ENCODE measurements at regions not wholly inside any gene's neighbourhood (a gene's known extent, or its start where the extent isn't known, plus 50 kb on each side); places are given as distances from the start of the nearest gene placed in this dataset.

GRCh38 chr4:22246847-22247246 lies 269.0 kb downstream of the ADGRA3 start:
- no peaks in the 10 kb centered on the region for H3K27me3 ChIP-seq (ENCODE audit: insufficient read depth, low read length, poor library complexity)
- H3K4me3 ChIP-seq (ENCODE audit: low read depth in 1 of 2, low read length in 2 of 2), result no peak overlapping the region
- no peak for TF ChIP-seq EZH2 (IDR thresholded peaks at IDR 0.05; ENCODE audit: borderline replicate concordance, low read depth, low read length, severe bottlenecking)
- no peak for TF ChIP-seq CTCF (IDR thresholded peaks at IDR 0.05; ENCODE audit: borderline replicate concordance, extremely low read depth, low read length, poor library complexity, severe bottlenecking)
- no peaks in the 10 kb centered on the region for H3K9me3 ChIP-seq (ENCODE audit: insufficient read depth, low read length, severe bottlenecking)
- no peak overlapping the region for H3K27ac ChIP-seq (ENCODE audit: low read length)
- H2AFZ ChIP-seq (ENCODE audit: low read depth, low read length), result no peak overlapping the region
- no peak for ATAC-seq (ENCODE audit: insufficient read depth, low read depth)
- no peaks in the 10 kb centered on the region for H4K20me1 ChIP-seq (ENCODE audit: insufficient read depth, low read length)
- DNase-seq, result no peak
- H3K36me3 ChIP-seq (ENCODE audit: insufficient read depth, low read length), result no peaks in the 10 kb centered on the region
- no peaks in the 10 kb centered on the region for H3K4me1 ChIP-seq (ENCODE audit: insufficient read depth, low read length)
- H3K4me2 ChIP-seq (ENCODE audit: insufficient read depth, low read length), result no peak overlapping the region
- H3K79me2 ChIP-seq (ENCODE audit: insufficient read depth, low read length), result no peaks in the 10 kb centered on the region
- no peak overlapping the region for H3K9ac ChIP-seq (ENCODE audit: low read depth, low read length)

DNA sequence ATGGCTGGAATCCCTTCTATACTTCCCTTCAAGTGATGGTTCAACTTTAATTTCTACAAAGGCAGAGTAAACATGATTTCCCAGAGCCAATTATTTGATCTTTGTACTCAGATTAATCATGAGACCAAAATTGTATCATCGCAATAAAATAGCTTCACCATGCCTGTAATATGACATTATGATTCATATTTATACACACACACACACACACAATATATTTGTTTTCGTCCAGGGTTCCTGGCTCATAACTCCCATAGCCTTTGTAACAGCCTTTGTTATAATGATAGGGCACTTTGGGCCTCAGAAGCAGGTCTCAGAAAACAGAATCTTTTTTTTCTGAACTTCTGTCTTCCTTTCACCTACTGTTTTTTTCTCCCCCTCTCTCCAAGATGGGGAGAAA lies 270.6 kb downstream of the ADGRA3 start:
- Histone ChIP-seq H3K27me3 (ENCODE audit: insufficient read depth, low read length, poor library complexity) (no peaks in the 10 kb centered on the region), H3K4me3 (ENCODE audit: low read depth in 1 of 2, low read length in 2 of 2) (no peak overlapping the region), H3K4me2 (ENCODE audit: insufficient read depth, low read length) (no peak overlapping the region), H3K27ac (ENCODE audit: low read length) (no peak overlapping the region), H2AFZ (ENCODE audit: low read depth, low read length) (no peak overlapping the region), H3K9ac (ENCODE audit: low read depth, low read length) (no peak overlapping the region), H3K9me3 (ENCODE audit: insufficient read depth, low read length, severe bottlenecking) (no peaks in the 10 kb centered on the region), H4K20me1 (ENCODE audit: insufficient read depth, low read length) (no peaks in the 10 kb centered on the region), H3K79me2 (ENCODE audit: insufficient read depth, low read length) (no peaks in the 10 kb centered on the region), H3K36me3 (ENCODE audit: insufficient read depth, low read length) (no peaks in the 10 kb centered on the region), H3K4me1 (ENCODE audit: insufficient read depth, low read length) (no peaks in the 10 kb centered on the region)
- no peak for ATAC-seq (ENCODE audit: insufficient read depth, low read depth)
- TF ChIP-seq CTCF (IDR thresholded peaks at IDR 0.05; ENCODE audit: borderline replicate concordance, extremely low read depth, low read length, poor library complexity, severe bottlenecking), result no peak
- TF ChIP-seq EZH2 (IDR thresholded peaks at IDR 0.05; ENCODE audit: borderline replicate concordance, low read depth, low read length, severe bottlenecking), result no peak
- DNase-seq, result no peak

DNA sequence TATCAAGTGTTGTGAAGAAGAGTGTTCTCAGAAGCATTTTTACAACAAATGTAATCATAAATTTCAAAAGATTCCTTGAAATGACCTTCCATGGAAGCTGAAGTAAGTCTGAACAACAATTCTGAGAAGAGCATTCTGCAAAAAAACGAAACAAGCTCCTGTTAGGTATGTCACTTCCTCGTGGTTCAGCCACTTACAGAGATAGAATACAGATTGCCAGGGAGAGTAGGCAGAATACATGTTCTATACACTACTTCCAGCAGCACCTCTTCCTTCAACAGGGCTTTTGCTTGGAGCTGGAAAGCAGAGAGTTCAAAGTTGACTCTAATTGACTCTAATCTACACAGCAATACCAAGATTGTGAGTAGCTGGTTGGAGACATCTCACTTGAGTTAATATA lies 274.5 kb downstream of the ADGRA3 start:
- Histone ChIP-seq H3K27ac (ENCODE audit: low read length) (no peak overlapping the region), H3K79me2 (ENCODE audit: insufficient read depth, low read length) (no peaks in the 10 kb centered on the region), H3K27me3 (ENCODE audit: insufficient read depth, low read length, poor library complexity) (no peaks in the 10 kb centered on the region), H3K36me3 (ENCODE audit: insufficient read depth, low read length) (no peaks in the 10 kb centered on the region), H3K4me1 (ENCODE audit: insufficient read depth, low read length) (no peaks in the 10 kb centered on the region), H3K4me2 (ENCODE audit: insufficient read depth, low read length) (no peak overlapping the region), H3K9ac (ENCODE audit: low read depth, low read length) (no peak overlapping the region), H3K9me3 (ENCODE audit: insufficient read depth, low read length, severe bottlenecking) (no peaks in the 10 kb centered on the region), H3K4me3 (ENCODE audit: low read depth in 1 of 2, low read length in 2 of 2) (no peak overlapping the region), H4K20me1 (ENCODE audit: insufficient read depth, low read length) (no peaks in the 10 kb centered on the region), H2AFZ (ENCODE audit: low read depth, low read length) (no peak overlapping the region)
- no peak for TF ChIP-seq EZH2 (IDR thresholded peaks at IDR 0.05; ENCODE audit: borderline replicate concordance, low read depth, low read length, severe bottlenecking)
- no peak for TF ChIP-seq CTCF (IDR thresholded peaks at IDR 0.05; ENCODE audit: borderline replicate concordance, extremely low read depth, low read length, poor library complexity, severe bottlenecking)
- DNase-seq (no peak), ATAC-seq (ENCODE audit: insufficient read depth, low read depth) (no peak)

DNA sequence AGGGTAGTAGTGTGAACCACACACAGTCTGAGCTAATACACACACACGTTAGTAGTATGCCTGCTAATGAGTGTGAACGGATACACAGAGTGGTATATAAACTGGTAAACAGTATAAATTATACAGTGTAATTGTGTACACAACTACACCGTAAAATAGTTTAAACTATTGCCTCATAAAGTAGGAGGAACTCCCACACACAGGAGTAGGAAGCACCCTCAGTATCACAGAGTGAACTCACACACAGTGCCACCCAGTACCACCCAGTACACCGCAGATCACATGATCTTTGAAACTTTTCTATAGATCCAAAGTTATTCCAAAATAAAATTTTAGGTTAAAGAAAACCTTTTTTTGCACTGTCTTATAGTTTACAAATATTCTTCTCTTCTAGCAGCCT lies 275.1 kb downstream of the ADGRA3 start:
- Histone ChIP-seq H3K27me3 (ENCODE audit: insufficient read depth, low read length, poor library complexity) (no peaks in the 10 kb centered on the region), H3K4me2 (ENCODE audit: insufficient read depth, low read length) (no peak overlapping the region), H3K4me3 (ENCODE audit: low read depth in 1 of 2, low read length in 2 of 2) (no peak overlapping the region), H4K20me1 (ENCODE audit: insufficient read depth, low read length) (no peaks in the 10 kb centered on the region), H3K27ac (ENCODE audit: low read length) (no peak overlapping the region), H2AFZ (ENCODE audit: low read depth, low read length) (no peak overlapping the region), H3K9me3 (ENCODE audit: insufficient read depth, low read length, severe bottlenecking) (no peaks in the 10 kb centered on the region), H3K79me2 (ENCODE audit: insufficient read depth, low read length) (no peaks in the 10 kb centered on the region), H3K9ac (ENCODE audit: low read depth, low read length) (no peak overlapping the region), H3K4me1 (ENCODE audit: insufficient read depth, low read length) (no peaks in the 10 kb centered on the region), H3K36me3 (ENCODE audit: insufficient read depth, low read length) (no peaks in the 10 kb centered on the region)
- TF ChIP-seq EZH2 (IDR thresholded peaks at IDR 0.05; ENCODE audit: borderline replicate concordance, low read depth, low read length, severe bottlenecking), result no peak
- no peak for ATAC-seq (ENCODE audit: insufficient read depth, low read depth)
- no peak for DNase-seq
